PFSK-1 (cell line): ENCODE measurements at regions not wholly inside any gene's neighbourhood (a gene's known extent, or its start where the extent isn't known, plus 50 kb on each side); places are given as distances from the start of the nearest gene placed in this dataset.

Experiments used
- FOXP2 ChIP-seq: optimal IDR thresholded peaks from 2 replicates; pipeline ENCODE3; 2011; ENCODE audit warnings: borderline replicate concordance, control low read depth, inconsistent platforms; ENCODE audit not compliant: insufficient read depth; ENCODE audit errors: extremely low read length, extremely low read depth
- POLR2AphosphoS5 ChIP-seq: IDR thresholded peaks from 2 replicates; pipeline ENCODE4 v1.6.1; 2012; ENCODE audit warnings: low read depth, mild to moderate bottlenecking, control low read depth, low read length, moderate library complexity
- SIN3A ChIP-seq: IDR thresholded peaks from 2 replicates; pipeline ENCODE4 v1.6.1; 2012; ENCODE audit warnings: mild to moderate bottlenecking, low read length, moderate library complexity, borderline replicate concordance; ENCODE audit not compliant: insufficient read depth
- TAF1 ChIP-seq: IDR thresholded peaks from 2 replicates; pipeline ENCODE4 v1.6.1; 2012; ENCODE audit warnings: low read length, control low read depth, borderline replicate concordance; ENCODE audit not compliant: insufficient read depth
- TF ChIP-seq, protein P1 (sequence below), 2 experiments: IDR thresholded peaks; 2 replicates each; pipeline versions ENCODE4 v1.6.1 to v1.8.0; 2011 to 2012; ENCODE audit warnings: low read depth in 2 of 2, low read length in 2 of 2, control low read depth in 1 of 2, inconsistent platforms in 1 of 2, mild to moderate bottlenecking in 1 of 2, moderate library complexity in 1 of 2; ENCODE audit not compliant: insufficient read depth in 1 of 2

GRCh38 chr7:114138587-114138986, 219.8 kb upstream of the PPP1R3A start:
- TF ChIP-seq, protein P1, sequence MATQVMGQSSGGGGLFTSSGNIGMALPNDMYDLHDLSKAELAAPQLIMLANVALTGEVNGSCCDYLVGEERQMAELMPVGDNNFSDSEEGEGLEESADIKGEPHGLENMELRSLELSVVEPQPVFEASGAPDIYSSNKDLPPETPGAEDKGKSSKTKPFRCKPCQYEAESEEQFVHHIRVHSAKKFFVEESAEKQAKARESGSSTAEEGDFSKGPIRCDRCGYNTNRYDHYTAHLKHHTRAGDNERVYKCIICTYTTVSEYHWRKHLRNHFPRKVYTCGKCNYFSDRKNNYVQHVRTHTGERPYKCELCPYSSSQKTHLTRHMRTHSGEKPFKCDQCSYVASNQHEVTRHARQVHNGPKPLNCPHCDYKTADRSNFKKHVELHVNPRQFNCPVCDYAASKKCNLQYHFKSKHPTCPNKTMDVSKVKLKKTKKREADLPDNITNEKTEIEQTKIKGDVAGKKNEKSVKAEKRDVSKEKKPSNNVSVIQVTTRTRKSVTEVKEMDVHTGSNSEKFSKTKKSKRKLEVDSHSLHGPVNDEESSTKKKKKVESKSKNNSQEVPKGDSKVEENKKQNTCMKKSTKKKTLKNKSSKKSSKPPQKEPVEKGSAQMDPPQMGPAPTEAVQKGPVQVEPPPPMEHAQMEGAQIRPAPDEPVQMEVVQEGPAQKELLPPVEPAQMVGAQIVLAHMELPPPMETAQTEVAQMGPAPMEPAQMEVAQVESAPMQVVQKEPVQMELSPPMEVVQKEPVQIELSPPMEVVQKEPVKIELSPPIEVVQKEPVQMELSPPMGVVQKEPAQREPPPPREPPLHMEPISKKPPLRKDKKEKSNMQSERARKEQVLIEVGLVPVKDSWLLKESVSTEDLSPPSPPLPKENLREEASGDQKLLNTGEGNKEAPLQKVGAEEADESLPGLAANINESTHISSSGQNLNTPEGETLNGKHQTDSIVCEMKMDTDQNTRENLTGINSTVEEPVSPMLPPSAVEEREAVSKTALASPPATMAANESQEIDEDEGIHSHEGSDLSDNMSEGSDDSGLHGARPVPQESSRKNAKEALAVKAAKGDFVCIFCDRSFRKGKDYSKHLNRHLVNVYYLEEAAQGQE (IDR thresholded peaks at IDR 0.05; ENCODE audit: insufficient read depth in 1 of 2, low read depth in 2 of 2, low read length in 2 of 2), result no peak
- TF ChIP-seq SIN3A (no peak), POLR2AphosphoS5 (no peak), TAF1 (no peak), FOXP2 (no peak)

DNA sequence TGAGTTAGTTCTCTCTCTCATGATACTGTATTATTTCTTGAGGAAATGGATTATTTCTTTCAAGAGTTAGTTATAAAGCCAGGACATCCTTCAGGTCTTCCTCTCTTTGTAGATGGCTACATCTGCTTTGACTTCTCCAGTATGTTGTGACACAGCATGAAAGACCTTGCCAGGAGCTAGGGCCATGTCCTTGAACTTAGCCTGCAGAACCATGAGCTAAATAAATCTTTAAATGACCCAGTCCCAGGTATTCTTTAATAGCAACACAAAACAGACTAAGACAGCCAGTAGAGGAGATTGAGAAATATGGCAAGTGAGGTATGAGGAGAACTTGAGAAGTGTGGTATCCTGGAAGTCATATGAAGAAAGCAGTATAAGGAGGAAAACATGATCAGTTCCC, 214.9 kb upstream of the PPP1R3A start:
- TF ChIP-seq SIN3A (no peak), FOXP2 (no peak), TAF1 (no peak), POLR2AphosphoS5 (no peak)
- TF ChIP-seq, protein P1 (IDR thresholded peaks at IDR 0.05; ENCODE audit: insufficient read depth in 1 of 2, low read depth in 2 of 2, low read length in 2 of 2), result no peak

DNA sequence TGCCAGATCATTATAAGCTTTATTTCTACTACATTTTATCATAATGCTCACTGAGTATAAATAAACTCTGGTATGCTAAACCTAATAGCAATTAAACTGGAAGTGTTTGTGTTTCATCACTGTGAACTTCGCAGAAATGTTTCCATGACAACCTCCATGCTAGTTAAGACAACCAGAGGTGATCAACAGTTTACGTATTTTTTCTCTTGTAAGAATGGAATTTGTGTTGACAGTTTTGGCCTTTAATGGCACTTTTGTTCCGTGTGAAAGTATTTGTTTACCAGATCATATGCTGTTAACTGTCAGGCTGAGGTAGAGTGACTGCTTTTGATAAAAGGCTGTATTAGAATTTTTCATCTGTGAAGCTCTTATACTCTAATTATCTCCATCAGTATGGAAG, 212.1 kb upstream of the PPP1R3A start:
- TF ChIP-seq SIN3A (no peak), TAF1 (no peak), FOXP2 (no peak), POLR2AphosphoS5 (no peak)
- TF ChIP-seq, protein P1 (IDR thresholded peaks at IDR 0.05; ENCODE audit: insufficient read depth in 1 of 2, low read depth in 2 of 2, low read length in 2 of 2), result no peak

- no peak for TF ChIP-seq FOXP2
- TF ChIP-seq TAF1, result no peak
- TF ChIP-seq, protein P1 (IDR thresholded peaks at IDR 0.05; ENCODE audit: insufficient read depth in 1 of 2, low read depth in 2 of 2, low read length in 2 of 2), result no peak
- TF ChIP-seq SIN3A, result no peak
- TF ChIP-seq POLR2AphosphoS5, result no peak
Measured at GRCh38 chr7:114128880-114129279, 210.1 kb upstream of the PPP1R3A start.

DNA sequence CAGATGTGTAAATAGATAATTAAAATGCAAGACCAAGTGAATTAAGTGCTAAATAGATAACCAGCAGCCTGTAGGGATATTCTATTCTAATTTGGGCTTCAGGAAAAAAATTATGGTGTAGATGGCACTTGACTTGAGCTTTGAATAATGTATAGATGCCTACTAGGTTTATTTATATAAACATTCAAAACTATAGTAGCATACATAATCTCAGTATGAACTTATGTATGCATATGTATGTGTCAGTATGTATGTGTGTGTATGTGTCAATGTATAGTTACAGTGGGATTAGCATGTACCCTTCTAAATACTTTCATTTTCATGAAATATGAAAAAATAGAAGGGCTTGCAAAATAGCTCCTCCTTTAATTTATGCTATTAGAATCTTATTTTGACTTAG, 207.3 kb upstream of the PPP1R3A start:
- TF ChIP-seq, protein P1 (IDR thresholded peaks at IDR 0.05; ENCODE audit: insufficient read depth in 1 of 2, low read depth in 2 of 2, low read length in 2 of 2), result no peak
